RPMI7951 (cell line): ENCODE measurements at regions not wholly inside any gene's neighbourhood (a gene's known extent, or its start where the extent isn't known, plus 50 kb on each side); places are given as distances from the start of the nearest gene placed in this dataset.
"Not testable (repeated sequence)": the region's sequence is repeated elsewhere in the genome, so short reads cannot be mapped to it uniquely, and the experiment has no call there.

Source experiments
- DNase-seq: peaks from one replicate; pipeline ENCODE4 v3.0.0-alpha.2; 2012; ENCODE audit warnings: low read depth

GRCh38 chr2:161063157-161063945 is 96.9 kb upstream of the TANK start:
- peak; percentile 76 for DNase-seq

DNA sequence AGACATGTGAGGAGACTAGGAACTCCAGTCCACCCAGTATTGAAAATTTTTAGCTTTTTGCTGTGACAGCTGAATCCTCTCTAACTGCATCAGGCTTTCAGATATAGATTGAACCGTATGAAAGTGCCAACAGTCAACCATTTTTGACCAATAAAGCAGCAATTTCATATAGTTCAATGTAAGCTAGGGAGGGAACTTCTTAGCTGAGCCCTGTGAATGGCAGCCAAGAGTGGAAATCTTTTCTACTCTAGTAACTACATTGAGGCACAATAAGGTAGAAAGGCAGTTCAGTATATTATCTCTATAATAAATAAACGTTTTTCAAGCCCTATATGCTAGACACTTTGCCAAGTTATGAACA is 96.3 kb upstream of the TANK start:
- DNase-seq, result no peak

GRCh38 chr2:161067846-161068350 is 92.3 kb upstream of the TANK start:
- DNase-seq, result no peak

GRCh38 chr2:161068670-161069069 is 91.6 kb upstream of the TANK start:
- peak; percentile 20 for DNase-seq

DNA sequence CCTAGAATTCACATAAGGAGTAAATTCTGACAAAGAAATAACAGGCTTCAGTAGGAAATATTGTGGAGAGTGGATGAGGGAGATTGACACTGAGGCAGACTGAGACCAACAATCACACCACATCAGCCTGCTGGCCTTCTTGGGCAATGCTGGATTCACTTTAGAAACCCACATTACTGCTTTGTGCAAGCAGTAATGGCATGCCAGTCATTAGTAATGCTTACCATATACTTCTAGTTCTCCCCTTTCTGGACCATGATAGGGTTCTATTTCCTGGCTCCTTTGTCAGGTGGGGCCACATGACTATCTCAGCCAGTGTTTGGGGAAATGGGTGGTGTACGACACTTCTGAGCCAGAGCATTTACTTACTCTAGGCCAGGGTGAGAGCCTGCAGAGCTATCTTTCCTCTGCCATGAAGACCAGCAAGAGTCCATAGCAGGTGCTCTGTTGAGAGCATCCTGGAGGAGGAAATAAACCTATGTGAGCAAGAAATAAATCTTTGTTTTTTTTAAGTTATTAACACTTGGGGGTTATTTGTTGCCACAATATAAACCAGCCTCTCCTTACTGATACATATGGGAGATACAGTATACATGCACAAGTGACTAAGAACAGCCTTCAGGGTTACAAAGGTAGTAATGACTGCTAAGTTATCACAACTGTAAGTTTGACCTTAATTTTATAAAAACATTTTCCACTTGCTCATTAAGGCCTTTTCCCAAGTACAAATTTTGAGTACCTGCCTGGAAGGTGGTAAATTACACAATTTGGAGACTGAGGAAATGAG is 89.3 kb upstream of the TANK start:
- no peak for DNase-seq

DNA sequence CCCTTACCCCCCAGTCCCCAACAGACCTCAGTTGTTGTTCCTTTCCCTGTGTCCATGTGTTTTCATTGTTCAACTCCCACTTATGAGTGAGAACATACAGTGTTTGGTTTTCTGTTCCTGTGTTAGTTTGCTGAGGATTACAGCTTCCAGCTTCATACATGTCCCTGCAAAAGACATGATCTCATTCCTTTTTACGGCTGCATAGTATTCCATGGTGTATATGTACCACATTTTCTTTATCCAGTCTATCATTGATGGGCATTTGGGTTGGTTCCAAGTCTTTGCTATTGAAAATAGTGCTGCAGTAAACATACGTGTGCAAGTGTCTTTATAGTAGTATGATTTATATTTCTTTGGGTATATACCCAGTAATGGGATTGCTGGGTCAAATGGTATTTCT is 87.8 kb upstream of the TANK start:
- not testable (repeated sequence) for DNase-seq

DNA sequence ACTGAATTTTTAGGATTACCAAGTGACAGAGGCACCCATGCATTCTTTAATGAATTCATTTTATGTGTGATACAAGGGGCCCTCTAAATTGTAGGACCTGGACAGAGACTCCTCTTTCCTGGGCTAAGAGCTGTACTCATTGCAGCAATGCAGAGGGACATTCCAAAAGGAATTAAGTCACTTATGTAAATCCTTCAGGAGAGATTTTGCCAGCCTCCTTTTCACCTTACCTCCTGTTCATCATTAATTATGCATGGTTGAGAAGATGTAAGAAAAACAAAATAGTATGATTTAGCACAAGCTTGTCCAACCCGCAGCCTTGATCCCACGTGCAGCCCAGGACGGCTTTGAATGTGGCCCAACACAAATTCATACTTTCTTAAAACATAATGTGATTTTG is 84.5 kb upstream of the TANK start:
- DNase-seq, result no peak

GRCh38 chr2:161076936-161077335 is 83.3 kb upstream of the TANK start:
- DNase-seq, result no peak

DNA sequence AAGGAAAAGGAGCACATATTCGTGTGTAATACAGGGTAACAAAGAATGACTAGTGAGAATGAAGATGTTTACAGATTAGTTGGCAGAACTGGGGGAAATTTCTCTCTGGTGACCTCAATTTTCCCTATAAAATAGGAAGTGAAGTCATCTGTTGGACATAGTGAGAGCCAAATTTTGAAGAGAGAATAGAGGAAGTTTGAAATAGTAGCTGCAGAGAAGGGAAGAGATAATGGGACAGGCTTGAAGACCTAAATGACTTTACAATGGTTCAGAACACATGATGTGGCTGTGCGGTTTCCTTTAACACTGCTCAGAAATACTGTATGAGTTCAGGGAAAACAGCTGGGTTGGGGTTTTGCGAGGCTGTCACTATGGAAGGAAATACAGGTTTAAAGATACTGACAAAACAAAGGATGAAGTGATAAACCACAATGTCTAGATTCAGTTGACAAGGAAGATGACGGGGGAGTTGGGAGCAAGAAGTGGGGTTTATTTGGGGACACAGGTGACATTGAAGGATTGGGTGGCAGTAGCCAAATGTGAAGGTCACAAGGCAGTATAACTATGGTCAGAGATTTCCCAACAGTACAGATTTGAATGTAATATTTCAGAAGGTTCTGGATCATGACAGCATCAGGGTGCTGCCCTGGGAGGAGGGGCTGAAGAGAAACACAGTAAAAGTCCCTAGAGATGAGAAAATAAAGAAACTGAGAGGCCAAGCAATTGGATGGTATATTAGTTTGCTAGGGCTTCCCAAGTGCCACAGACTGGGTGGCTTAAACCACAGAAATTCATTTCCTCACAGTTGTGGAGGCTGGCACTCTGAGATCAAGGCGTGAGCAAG is 82.6 kb upstream of the TANK start:
- no peak for DNase-seq

GRCh38 chr2:161078211-161078539 is 82.1 kb upstream of the TANK start:
- DNase-seq, result no peak

- DNase-seq, result peak; percentile 44
Observed at GRCh38 chr2:161085149-161085548, 75.1 kb upstream of the TANK start.

- DNase-seq, result no peak
Observed at GRCh38 chr2:161088658-161089350, 71.4 kb upstream of the TANK start.

GRCh38 chr2:161090411-161090810 is 69.8 kb upstream of the TANK start:
- no peak for DNase-seq

DNA sequence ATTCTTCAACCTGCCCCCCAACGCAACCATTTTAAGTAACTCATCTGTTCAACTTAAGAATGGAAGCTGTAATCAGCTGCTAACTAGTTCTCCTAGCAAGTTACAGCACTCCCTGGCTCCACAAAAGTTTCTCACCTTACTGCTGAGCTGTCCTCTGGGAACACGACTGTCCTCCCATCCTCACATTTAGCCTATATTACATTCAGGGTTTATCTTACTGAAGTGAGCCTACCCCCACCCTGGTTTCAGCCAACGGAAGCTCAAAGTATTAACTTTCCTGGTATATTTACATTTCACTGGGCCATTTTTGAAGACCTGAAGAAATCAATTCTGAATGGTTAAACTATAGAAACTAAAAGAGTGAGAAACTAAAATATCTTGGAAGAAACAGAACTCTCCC is 64.9 kb upstream of the TANK start:
- DNase-seq, result no peak

DNA sequence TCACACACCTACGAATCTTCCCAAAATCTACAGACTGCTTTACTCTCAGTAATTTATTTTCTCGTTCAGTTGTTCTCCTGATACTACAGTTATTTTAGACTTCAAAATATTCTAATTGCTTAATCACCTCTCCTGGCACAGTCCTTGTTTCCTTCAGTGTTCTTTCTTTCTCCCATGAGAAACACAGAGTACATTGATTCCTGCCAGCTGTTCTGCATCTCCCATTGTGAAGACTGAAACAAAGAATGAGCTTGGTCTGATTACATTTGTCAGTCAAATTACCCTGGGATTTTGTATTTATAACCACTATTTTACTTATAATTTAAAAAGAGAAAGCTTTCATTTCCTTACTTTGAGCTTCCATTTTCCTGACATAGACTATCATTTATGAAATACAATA is 63.9 kb upstream of the TANK start:
- DNase-seq, result no peak

DNA sequence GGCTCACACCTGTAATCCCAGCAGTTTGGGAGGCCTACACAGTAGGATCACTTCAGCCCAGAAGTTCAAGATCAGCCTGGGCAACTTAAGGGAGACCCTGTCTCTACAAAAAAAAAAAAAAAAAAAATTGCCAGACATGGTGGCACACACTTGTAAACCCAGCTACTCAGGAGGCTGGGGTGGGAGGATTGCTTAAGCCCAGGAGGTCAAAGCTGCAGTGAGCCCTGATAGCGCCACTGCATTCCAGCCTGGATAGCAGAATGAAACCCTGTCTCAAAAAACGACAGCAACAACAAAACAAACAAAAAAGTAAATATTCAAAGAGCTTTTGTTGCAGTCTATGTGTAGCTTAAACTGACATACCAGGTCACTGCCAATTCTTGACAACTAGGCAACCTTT is 63.1 kb upstream of the TANK start:
- DNase-seq, result no peak

GRCh38 chr2:161100211-161100895 is 59.9 kb upstream of the TANK start:
- DNase-seq, result no peak

- DNase-seq, result no peak
Observed at GRCh38 chr2:161101406-161101805, 58.8 kb upstream of the TANK start.

GRCh38 chr2:161102770-161103450 is 57.3 kb upstream of the TANK start:
- no peak for DNase-seq

DNA sequence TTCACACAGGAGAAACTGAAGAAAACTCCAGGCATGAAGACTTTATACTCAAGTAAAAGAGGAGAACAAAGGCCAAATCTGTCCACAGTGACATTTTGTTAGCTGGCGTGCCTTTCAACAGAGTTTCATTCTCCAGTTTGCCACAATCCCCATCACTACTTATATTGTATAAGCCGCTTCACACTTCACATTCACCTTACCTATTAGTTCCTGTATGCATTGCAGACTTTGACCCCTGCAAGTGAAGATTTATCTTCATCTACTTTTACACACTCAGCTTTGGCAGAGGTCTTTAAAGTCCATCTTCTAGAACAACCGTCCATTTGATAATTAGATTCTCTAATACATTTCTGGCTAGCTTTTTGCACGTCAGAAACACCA is 56.8 kb upstream of the TANK start:
- no peak for DNase-seq
